Endodermal cell (in vitro differentiated cells): ENCODE measurements at regions not wholly inside any gene's neighbourhood (a gene's known extent, or its start where the extent isn't known, plus 50 kb on each side); places are given as distances from the start of the nearest gene placed in this dataset.

Source experiments
- DNase-seq: peaks from one replicate; pipeline ENCODE4 v3.0.0-alpha.2; 2017
- H3K27ac ChIP-seq: 2 replicates; pipeline ENCODE4 v1.5.1; 2013; ENCODE audit warnings: mild to moderate bottlenecking, low read depth, low read length, moderate library complexity
- H3K27me3 ChIP-seq: 2 replicates; pipeline ENCODE4 v1.6.1; 2013; ENCODE audit warnings: mild to moderate bottlenecking, low read length, moderate library complexity; ENCODE audit not compliant: insufficient read depth, control insufficient read depth, poor library complexity, severe bottlenecking
- H3K36me3 ChIP-seq: 2 replicates; pipeline ENCODE4 v1.7.0; 2013; ENCODE audit warnings: mild to moderate bottlenecking, low read length, moderate library complexity; ENCODE audit not compliant: control insufficient read depth, insufficient read depth
- H3K4me1 ChIP-seq: one replicate; pipeline ENCODE4 v1.7.0; 2013; ENCODE audit warnings: low read length; ENCODE audit not compliant: control insufficient read depth, insufficient read depth
- H3K4me3 ChIP-seq: 2 replicates; pipeline ENCODE4 v1.5.1; 2013; ENCODE audit warnings: mild to moderate bottlenecking, low read length, moderate library complexity
- H3K9ac ChIP-seq: 2 replicates; pipeline ENCODE4 v1.6.1; 2013; ENCODE audit warnings: mild to moderate bottlenecking, low read length, moderate library complexity; ENCODE audit not compliant: poor library complexity, severe bottlenecking; ENCODE audit errors: extremely low read depth
- H3K9me3 ChIP-seq: 2 replicates; pipeline ENCODE4 v1.6.1; 2013; ENCODE audit warnings: mild to moderate bottlenecking, low read length, moderate library complexity; ENCODE audit not compliant: control insufficient read depth
- H3K27ac Mint-ChIP-seq: 2 replicates; pipeline ENCODE4 v1.8.0; 2020; ENCODE audit warnings: mixed read lengths
- H3K27me3 Mint-ChIP-seq: 2 replicates; pipeline ENCODE4 v1.8.0; 2021; ENCODE audit warnings: mild to moderate bottlenecking, mixed read lengths; ENCODE audit not compliant: insufficient read depth
- H3K36me3 Mint-ChIP-seq: 2 replicates; pipeline ENCODE4 v1.8.0; 2020; ENCODE audit warnings: low read depth, mixed read lengths
- H3K4me1 Mint-ChIP-seq: 2 replicates; pipeline ENCODE4 v1.8.0; 2020; ENCODE audit warnings: mixed read lengths
- H3K4me3 Mint-ChIP-seq: 2 replicates; pipeline ENCODE4 v1.8.0; 2020; ENCODE audit warnings: mild to moderate bottlenecking, moderate library complexity, mixed read lengths
- H3K9me3 Mint-ChIP-seq: 2 replicates; pipeline ENCODE4 v1.8.0; 2020; ENCODE audit warnings: mild to moderate bottlenecking, mixed read lengths
- CTCF ChIP-seq: fragments of 200-600 bp; sonication (generic); conservative IDR thresholded peaks from 2 replicates; pipeline ENCODE4 v1.5.0; 2021; ENCODE audit warnings: antibody characterized with exemption, mild to moderate bottlenecking
- WGBS, 2 experiments: methylation state at CpG; one replicate each; pipeline versions ENCODE4 v1.1.5 to v1.1.7; 2013; ENCODE audit warnings: missing lambda C conversion rate in 2 of 2, mixed read lengths in 1 of 2; ENCODE audit not compliant: insufficient coverage in 1 of 2, insufficient read length in 1 of 2; 5-methylcytosine and 5-hydroxymethylcytosine counted together

GRCh38 chr12:74043343-74043742, 494.3 kb upstream of the ATXN7L3B start:
- H3K4me1 ChIP-seq = no peaks in the 10 kb centered on the region
- H3K27me3 ChIP-seq = no peaks in the 10 kb centered on the region
- no peaks in the 10 kb centered on the region for H3K27me3 Mint-ChIP-seq
- no peak overlapping the region for H3K4me3 Mint-ChIP-seq
- no peaks in the 10 kb centered on the region for H3K36me3 Mint-ChIP-seq
- no peak overlapping the region for H3K4me3 ChIP-seq
- no peak for DNase-seq
- peaks cover 5% of the 10 kb centered on the region for H3K9me3 ChIP-seq
- H3K36me3 ChIP-seq = no peaks in the 10 kb centered on the region
- no peak overlapping the region for H3K27ac ChIP-seq
- 94 to 100% methylated on average over 2 of the region's 3 CpGs for WGBS, 2 experiments
- H3K9me3 Mint-ChIP-seq = peaks cover 5% of the 10 kb centered on the region
- H3K27ac Mint-ChIP-seq = peak overlapping the region; percentile 41
- no peak overlapping the region for H3K9ac ChIP-seq
- TF ChIP-seq CTCF = no peak
- H3K4me1 Mint-ChIP-seq = no peaks in the 10 kb centered on the region

- 95% methylated on average over 3 of the region's 3 CpGs; no CpG with 5 or more reads in 1 of the 2 experiments for WGBS, 2 experiments
- H3K9ac ChIP-seq = no peak overlapping the region
- Mint-ChIP-seq H3K9me3 (peaks cover 3% of the 10 kb centered on the region), H3K4me3 (no peak overlapping the region), H3K27me3 (no peaks in the 10 kb centered on the region), H3K36me3 (no peaks in the 10 kb centered on the region), H3K27ac (no peak overlapping the region), H3K4me1 (no peaks in the 10 kb centered on the region)
- no peak for TF ChIP-seq CTCF
- H3K4me1 ChIP-seq = no peaks in the 10 kb centered on the region
- H3K9me3 ChIP-seq = no peaks in the 10 kb centered on the region
- H3K27ac ChIP-seq = no peak overlapping the region
- H3K36me3 ChIP-seq = no peaks in the 10 kb centered on the region
- DNase-seq = no peak
- H3K27me3 ChIP-seq = no peaks in the 10 kb centered on the region
- no peak overlapping the region for H3K4me3 ChIP-seq
Measured at GRCh38 chr12:74049348-74049747, 488.3 kb upstream of the ATXN7L3B start.

DNA sequence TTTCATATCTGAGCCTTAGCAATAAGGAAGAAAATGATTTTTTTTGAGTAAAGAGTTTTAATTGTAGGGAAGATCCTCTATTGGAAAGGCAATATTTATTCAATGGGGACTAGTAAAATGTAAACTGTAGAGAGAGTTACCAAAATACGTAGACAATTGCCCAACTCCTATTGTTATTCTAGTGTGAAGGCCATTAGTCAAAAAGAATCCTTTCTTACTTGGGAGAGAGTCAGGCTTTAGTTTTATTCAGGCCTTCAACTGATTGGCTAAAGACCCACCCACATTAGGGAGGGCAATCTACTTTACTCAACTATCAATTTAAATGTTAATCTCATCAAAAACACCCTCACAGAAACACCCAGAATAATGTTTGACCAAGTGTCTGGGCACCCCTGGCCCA, 485.8 kb upstream of the ATXN7L3B start:
- Mint-ChIP-seq H3K4me1 (no peaks in the 10 kb centered on the region), H3K27me3 (no peaks in the 10 kb centered on the region), H3K9me3 (peaks cover 2% of the 10 kb centered on the region)

More for the DNA sequence above, 485.8 kb upstream of the ATXN7L3B start:
- H3K36me3 Mint-ChIP-seq = no peaks in the 10 kb centered on the region
- no peak overlapping the region for H3K27ac ChIP-seq
- H3K27me3 ChIP-seq = no peaks in the 10 kb centered on the region
- DNase-seq = no peak
- H3K4me3 ChIP-seq = no peak overlapping the region
- H3K27ac Mint-ChIP-seq = no peak overlapping the region
- H3K4me1 ChIP-seq = no peaks in the 10 kb centered on the region
- no peaks in the 10 kb centered on the region for H3K9me3 ChIP-seq
- no peak overlapping the region for H3K4me3 Mint-ChIP-seq
- no peak overlapping the region for H3K9ac ChIP-seq
- 67 to 89% methylated on average over 1 of the region's 1 CpG for WGBS, 2 experiments
- H3K36me3 ChIP-seq = no peaks in the 10 kb centered on the region
- TF ChIP-seq CTCF = no peak
